OCI-LY3 (cell line): ENCODE measurements at regions not wholly inside any gene's neighbourhood (a gene's known extent, or its start where the extent isn't known, plus 50 kb on each side); places are given as distances from the start of the nearest gene placed in this dataset.

Source experiments
- EZH2phosphoT487 ChIP-seq: fragments of 200-600 bp; shearing (Covaris generic); IDR thresholded peaks from 2 replicates; pipeline ENCODE4 v1.6.1; 2018; ENCODE audit warnings: antibody characterized with exemption, mixed run types, low read depth
- TF ChIP-seq, protein P1 (sequence below): fragments of 200-600, 300-600 bp; sonication (generic); IDR thresholded peaks from 2 replicates; pipeline ENCODE4 v1.5.1; 2014; ENCODE audit warnings: antibody characterized with exemption, low read length, low read depth

DNA sequence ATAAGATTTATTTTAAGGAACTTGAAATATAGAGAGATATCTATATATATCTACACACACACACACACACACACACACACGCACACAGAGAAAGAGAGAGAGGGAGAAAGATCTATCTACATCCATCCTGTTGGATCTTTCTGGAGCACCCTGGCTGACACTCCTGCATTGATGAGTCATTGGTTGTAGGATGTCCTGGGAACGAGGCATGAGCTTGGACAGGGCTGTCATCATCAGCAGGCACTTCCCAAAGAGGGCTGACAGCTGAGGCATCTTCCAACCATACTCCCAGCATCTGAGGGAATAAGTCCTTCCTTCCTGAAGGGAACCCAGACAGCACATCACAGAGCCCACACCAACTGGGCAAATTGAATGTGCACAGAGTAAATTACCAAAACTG, 99.1 kb upstream of the ERG start:
- TF ChIP-seq, protein P1, sequence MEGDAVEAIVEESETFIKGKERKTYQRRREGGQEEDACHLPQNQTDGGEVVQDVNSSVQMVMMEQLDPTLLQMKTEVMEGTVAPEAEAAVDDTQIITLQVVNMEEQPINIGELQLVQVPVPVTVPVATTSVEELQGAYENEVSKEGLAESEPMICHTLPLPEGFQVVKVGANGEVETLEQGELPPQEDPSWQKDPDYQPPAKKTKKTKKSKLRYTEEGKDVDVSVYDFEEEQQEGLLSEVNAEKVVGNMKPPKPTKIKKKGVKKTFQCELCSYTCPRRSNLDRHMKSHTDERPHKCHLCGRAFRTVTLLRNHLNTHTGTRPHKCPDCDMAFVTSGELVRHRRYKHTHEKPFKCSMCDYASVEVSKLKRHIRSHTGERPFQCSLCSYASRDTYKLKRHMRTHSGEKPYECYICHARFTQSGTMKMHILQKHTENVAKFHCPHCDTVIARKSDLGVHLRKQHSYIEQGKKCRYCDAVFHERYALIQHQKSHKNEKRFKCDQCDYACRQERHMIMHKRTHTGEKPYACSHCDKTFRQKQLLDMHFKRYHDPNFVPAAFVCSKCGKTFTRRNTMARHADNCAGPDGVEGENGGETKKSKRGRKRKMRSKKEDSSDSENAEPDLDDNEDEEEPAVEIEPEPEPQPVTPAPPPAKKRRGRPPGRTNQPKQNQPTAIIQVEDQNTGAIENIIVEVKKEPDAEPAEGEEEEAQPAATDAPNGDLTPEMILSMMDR, result no peak
- no peak for TF ChIP-seq EZH2phosphoT487
